ENCODE measurements at regions not wholly inside any gene's neighbourhood (a gene's known extent, or its start where the extent isn't known, plus 50 kb on each side); places are given as distances from the start of the nearest gene placed in this dataset.

DNA sequence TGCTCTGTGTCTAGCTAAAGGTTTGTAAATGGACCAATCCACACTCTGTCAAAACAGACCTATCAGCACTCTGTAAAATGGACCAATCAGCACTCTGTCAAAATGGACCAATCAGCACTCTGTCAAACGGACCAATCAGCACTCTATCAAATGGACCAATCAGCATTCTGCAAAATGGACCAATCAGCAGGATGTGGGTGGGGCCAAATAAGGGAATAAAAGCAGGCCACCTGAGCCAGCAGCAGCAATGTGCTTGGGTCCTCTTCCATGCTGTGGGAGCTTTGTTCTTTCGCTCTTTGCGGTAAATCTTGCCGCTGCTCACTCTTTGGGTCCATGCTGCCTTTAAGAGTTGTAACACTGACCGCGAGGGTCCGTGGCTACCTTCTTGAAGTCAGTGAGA is 740.5 kb upstream of the POM121L12 start:
- TF ChIP-seq, protein P1, sequence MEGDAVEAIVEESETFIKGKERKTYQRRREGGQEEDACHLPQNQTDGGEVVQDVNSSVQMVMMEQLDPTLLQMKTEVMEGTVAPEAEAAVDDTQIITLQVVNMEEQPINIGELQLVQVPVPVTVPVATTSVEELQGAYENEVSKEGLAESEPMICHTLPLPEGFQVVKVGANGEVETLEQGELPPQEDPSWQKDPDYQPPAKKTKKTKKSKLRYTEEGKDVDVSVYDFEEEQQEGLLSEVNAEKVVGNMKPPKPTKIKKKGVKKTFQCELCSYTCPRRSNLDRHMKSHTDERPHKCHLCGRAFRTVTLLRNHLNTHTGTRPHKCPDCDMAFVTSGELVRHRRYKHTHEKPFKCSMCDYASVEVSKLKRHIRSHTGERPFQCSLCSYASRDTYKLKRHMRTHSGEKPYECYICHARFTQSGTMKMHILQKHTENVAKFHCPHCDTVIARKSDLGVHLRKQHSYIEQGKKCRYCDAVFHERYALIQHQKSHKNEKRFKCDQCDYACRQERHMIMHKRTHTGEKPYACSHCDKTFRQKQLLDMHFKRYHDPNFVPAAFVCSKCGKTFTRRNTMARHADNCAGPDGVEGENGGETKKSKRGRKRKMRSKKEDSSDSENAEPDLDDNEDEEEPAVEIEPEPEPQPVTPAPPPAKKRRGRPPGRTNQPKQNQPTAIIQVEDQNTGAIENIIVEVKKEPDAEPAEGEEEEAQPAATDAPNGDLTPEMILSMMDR (IDR thresholded peaks at IDR 0.05) = no peak
- TF ChIP-seq POLR2AphosphoS5 (IDR thresholded peaks at IDR 0.05) (no peak), POLR2A (IDR thresholded peaks at IDR 0.05) (no peak), EP300 (IDR thresholded peaks at IDR 0.05) (no peak)
